SK-N-SH (cell line): ENCODE measurements at regions not wholly inside any gene's neighbourhood (a gene's known extent, or its start where the extent isn't known, plus 50 kb on each side); places are given as distances from the start of the nearest gene placed in this dataset.

ENCODE experiments used
- CTCF ChIA-PET: fragments of 300-600, 350-600 bp; formaldehyde crosslinking; extraction: SDS; loops from one replicate; lab custom pipeline; 2021; lab: Yijun Ruan, JAX
- POLR2A ChIA-PET: fragments of 350-600 bp; sonication (Branson Sonifier 250); formaldehyde crosslinking; extraction: SDS; loops from one replicate; lab custom pipeline; 2020; ENCODE audit warnings: antibody characterized with exemption, inconsistent platforms; lab: Yijun Ruan, JAX
- DNase-seq: peaks from one replicate; pipeline ENCODE4 v3.0.0; 2012
- H2AFZ ChIP-seq: fragments of 200-600 bp; sonication (generic); 2 replicates; pipeline ENCODE4 v1.8.1; 2016; ENCODE audit warnings: antibody characterized with exemption, mild to moderate bottlenecking, low read depth
- H3F3A ChIP-seq: fragments of 200-600 bp; sonication (generic); replicated peaks from 2 replicates; pipeline ENCODE3; 2016; ENCODE audit warnings: antibody characterized with exemption, mild to moderate bottlenecking; ENCODE audit not compliant: insufficient read depth
- H3K27ac ChIP-seq, 2 experiments: fragments of 200-500 bp in 1 of 2; fragments of 200-600 bp in 1 of 2; sonication (Bioruptor generic) in 1 of 2; sonication (generic), shearing (Covaris generic) in 1 of 2; 2 replicates each; pipeline versions ENCODE4 v1.5.1 to v1.6.1; 2014 to 2016; ENCODE audit warnings: low read depth in 2 of 2, inconsistent platforms in 1 of 2, low read length in 1 of 2, mild to moderate bottlenecking in 1 of 2, mixed read lengths in 1 of 2
- H3K27me3 ChIP-seq: fragments of 200-600 bp; sonication (generic), shearing (Covaris generic); 2 replicates; pipeline ENCODE4 v1.6.1; 2016; ENCODE audit warnings: mixed run types; ENCODE audit not compliant: insufficient read depth
- H3K36me3 ChIP-seq, 2 experiments: fragments of 200-500 bp in 1 of 2; fragments of 200-600 bp in 1 of 2; sonication (Bioruptor generic) in 1 of 2; sonication (generic) in 1 of 2; replicated peaks in 1 of 2; 2 replicates each; pipeline versions ENCODE3 to v1.5.1; 2014 to 2016; ENCODE audit warnings: low read length in 1 of 2, mild to moderate bottlenecking in 1 of 2; ENCODE audit not compliant: insufficient read depth in 2 of 2, control insufficient read depth in 1 of 2
- H3K4me1 ChIP-seq, 2 experiments: fragments of 200-500 bp in 1 of 2; fragments of 200-600 bp in 1 of 2; sonication (Bioruptor generic) in 1 of 2; sonication (generic), shearing (Covaris generic) in 1 of 2; 2 replicates each; pipeline versions ENCODE4 v1.5.1 to v1.6.1; 2014 to 2016; ENCODE audit warnings: low read depth in 1 of 2, low read length in 1 of 2, mixed run types in 1 of 2; ENCODE audit not compliant: insufficient read depth in 2 of 2, control insufficient read depth in 1 of 2
- H3K4me2 ChIP-seq: fragments of 200-600 bp; sonication (generic), shearing (Covaris generic); 2 replicates; pipeline ENCODE4 v1.6.1; 2017; ENCODE audit warnings: mixed run types
- H3K4me3 ChIP-seq, 2 experiments: fragments of 200-500 bp in 1 of 2; fragments of 200-600 bp in 1 of 2; sonication (Bioruptor generic) in 1 of 2; sonication (generic), shearing (Covaris generic) in 1 of 2; 2 replicates each; pipeline versions ENCODE4 v1.5.1 to v1.8.1; 2014 to 2016; ENCODE audit warnings: low read depth in 2 of 2, inconsistent platforms in 1 of 2, low read length in 1 of 2, mild to moderate bottlenecking in 1 of 2, mixed read lengths in 1 of 2, moderate library complexity in 1 of 2
- H3K79me2 ChIP-seq: fragments of 200-600 bp; sonication (generic); 2 replicates; pipeline ENCODE4 v1.8.1; 2017; ENCODE audit warnings: mild to moderate bottlenecking; ENCODE audit not compliant: insufficient read depth
- H3K9ac ChIP-seq: fragments of 200-600 bp; sonication (generic); 2 replicates; pipeline ENCODE4 v1.6.1; 2017; ENCODE audit warnings: mixed run types
- H3K9me2 ChIP-seq: fragments of 200-600 bp; sonication (generic); 2 replicates; pipeline ENCODE4 v1.6.1; 2017; ENCODE audit warnings: mixed run types
- H3K9me3 ChIP-seq: fragments of 200-600 bp; sonication (generic); 2 replicates; pipeline ENCODE4 v1.6.1; 2017; ENCODE audit warnings: mixed run types, mild to moderate bottlenecking, moderate library complexity
- H4K20me1 ChIP-seq: fragments of 200-600 bp; sonication (generic); 2 replicates; pipeline ENCODE4 v1.6.1; 2017; ENCODE audit warnings: mild to moderate bottlenecking, mixed run types; ENCODE audit not compliant: insufficient read depth
- CHD2 ChIP-seq: fragments of 150-350 bp; IDR thresholded peaks from 2 replicates; pipeline ENCODE4 v1.6.1; 2018; ENCODE audit warnings: low read length; ENCODE audit not compliant: partially characterized antibody
- ELF1 ChIP-seq: IDR thresholded peaks from 2 replicates; pipeline ENCODE4 v1.4.0; 2012
- EP300 ChIP-seq, 2 experiments: IDR thresholded peaks; 2 replicates each; pipeline versions ENCODE4 v1.4.0 to v1.6.1; 2012; ENCODE audit warnings: borderline replicate concordance in 1 of 2, low read depth in 1 of 2, low read length in 1 of 2
- GABPA ChIP-seq: IDR thresholded peaks from 2 replicates; pipeline ENCODE4 v1.4.0; 2012; ENCODE audit warnings: low read depth, mild to moderate bottlenecking
- JUND ChIP-seq: IDR thresholded peaks from 2 replicates; pipeline ENCODE4 v1.4.0; 2012
- NFIC ChIP-seq: IDR thresholded peaks from 2 replicates; pipeline ENCODE4 v1.4.0; 2012; ENCODE audit warnings: borderline replicate concordance
- POLR2AphosphoS5 ChIP-seq: IDR thresholded peaks from 2 replicates; pipeline ENCODE4 v1.6.1; 2012; ENCODE audit warnings: low read depth, low read length
- RAD21 ChIP-seq: IDR thresholded peaks from 2 replicates; pipeline ENCODE4 v1.6.1; 2012; ENCODE audit warnings: mild to moderate bottlenecking, low read length
- RCOR1 ChIP-seq: fragments of 150-350 bp; IDR thresholded peaks from 2 replicates; pipeline ENCODE4 v1.6.1; 2017; ENCODE audit warnings: antibody characterized with exemption, low read length
- RXRA ChIP-seq: IDR thresholded peaks from 2 replicates; pipeline ENCODE4 v1.4.0; 2012; ENCODE audit warnings: low read depth, mild to moderate bottlenecking, borderline replicate concordance
- TAF1 ChIP-seq: IDR thresholded peaks from 2 replicates; pipeline ENCODE4 v1.6.1; 2012; ENCODE audit warnings: low read depth, mild to moderate bottlenecking, low read length, moderate library complexity, borderline replicate concordance
- TEAD4 ChIP-seq: IDR thresholded peaks from 2 replicates; pipeline ENCODE4 v1.4.0; 2012; ENCODE audit warnings: mild to moderate bottlenecking, borderline replicate concordance; ENCODE audit not compliant: insufficient read depth
- YY1 ChIP-seq: IDR thresholded peaks from 2 replicates; pipeline ENCODE4 v1.4.0; 2012; ENCODE audit warnings: low read depth, mild to moderate bottlenecking
- WGBS: methylation state at CpG from one replicate; pipeline ENCODE4 v1.1.6; 2017; ENCODE audit warnings: low lambda C conversion rate; 5-methylcytosine and 5-hydroxymethylcytosine counted together
- TF ChIP-seq, protein P1 (sequence below): IDR thresholded peaks from 2 replicates; pipeline ENCODE4; 2012
- TF ChIP-seq, protein P2 (sequence below): IDR thresholded peaks from 2 replicates; pipeline ENCODE4 v1.4.0; 2012; ENCODE audit warnings: low read depth, borderline replicate concordance
- TF ChIP-seq, protein P3 (sequence below): fragments of 200-600 bp; sonication (generic); IDR thresholded peaks from 2 replicates; pipeline ENCODE4 v1.6.1; 2017; ENCODE audit warnings: antibody characterized with exemption, mild to moderate bottlenecking, moderate library complexity
- TF ChIP-seq, protein P4 (sequence below): IDR thresholded peaks from 2 replicates; pipeline ENCODE4 v1.4.0; 2012; ENCODE audit warnings: low read depth, borderline replicate concordance
- TF ChIP-seq, protein P5 (sequence below): fragments of 150-350 bp; IDR thresholded peaks from 2 replicates; pipeline ENCODE4 v1.6.1; 2017; ENCODE audit warnings: antibody characterized with exemption, low read length, low read depth, borderline replicate concordance
- TF ChIP-seq, protein P6 (sequence below): fragments of 150-350 bp; IDR thresholded peaks from 2 replicates; pipeline ENCODE4 v1.6.1; 2016; ENCODE audit warnings: mild to moderate bottlenecking, low read depth, low read length

DNA sequence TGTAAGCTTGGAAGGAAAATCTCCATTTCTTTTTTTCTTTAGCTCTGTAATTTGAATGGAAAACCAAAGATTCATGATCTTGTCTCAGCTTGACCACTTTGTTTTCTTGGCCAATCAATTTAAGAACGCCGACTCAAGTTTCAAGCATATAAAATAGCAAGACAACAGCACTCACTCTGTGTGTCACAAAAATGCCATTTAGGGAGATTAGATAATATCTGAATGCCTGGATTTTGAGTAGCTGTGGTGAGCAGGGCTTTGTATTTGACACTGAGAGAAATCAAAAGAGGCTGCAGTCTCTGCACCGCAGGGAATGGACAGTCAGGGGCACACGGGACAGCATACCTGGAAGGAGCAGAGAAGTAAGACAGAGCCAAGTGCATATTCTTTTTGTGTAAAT is 209.5 kb upstream of the SLC10A2 start (continued):
- TF ChIP-seq, protein P1, sequence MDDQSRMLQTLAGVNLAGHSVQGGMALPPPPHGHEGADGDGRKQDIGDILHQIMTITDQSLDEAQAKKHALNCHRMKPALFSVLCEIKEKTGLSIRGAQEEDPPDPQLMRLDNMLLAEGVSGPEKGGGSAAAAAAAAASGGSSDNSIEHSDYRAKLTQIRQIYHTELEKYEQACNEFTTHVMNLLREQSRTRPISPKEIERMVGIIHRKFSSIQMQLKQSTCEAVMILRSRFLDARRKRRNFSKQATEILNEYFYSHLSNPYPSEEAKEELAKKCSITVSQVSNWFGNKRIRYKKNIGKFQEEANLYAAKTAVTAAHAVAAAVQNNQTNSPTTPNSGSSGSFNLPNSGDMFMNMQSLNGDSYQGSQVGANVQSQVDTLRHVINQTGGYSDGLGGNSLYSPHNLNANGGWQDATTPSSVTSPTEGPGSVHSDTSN = no peak
- no peak for TF ChIP-seq YY1
- TF ChIP-seq, protein P2, sequence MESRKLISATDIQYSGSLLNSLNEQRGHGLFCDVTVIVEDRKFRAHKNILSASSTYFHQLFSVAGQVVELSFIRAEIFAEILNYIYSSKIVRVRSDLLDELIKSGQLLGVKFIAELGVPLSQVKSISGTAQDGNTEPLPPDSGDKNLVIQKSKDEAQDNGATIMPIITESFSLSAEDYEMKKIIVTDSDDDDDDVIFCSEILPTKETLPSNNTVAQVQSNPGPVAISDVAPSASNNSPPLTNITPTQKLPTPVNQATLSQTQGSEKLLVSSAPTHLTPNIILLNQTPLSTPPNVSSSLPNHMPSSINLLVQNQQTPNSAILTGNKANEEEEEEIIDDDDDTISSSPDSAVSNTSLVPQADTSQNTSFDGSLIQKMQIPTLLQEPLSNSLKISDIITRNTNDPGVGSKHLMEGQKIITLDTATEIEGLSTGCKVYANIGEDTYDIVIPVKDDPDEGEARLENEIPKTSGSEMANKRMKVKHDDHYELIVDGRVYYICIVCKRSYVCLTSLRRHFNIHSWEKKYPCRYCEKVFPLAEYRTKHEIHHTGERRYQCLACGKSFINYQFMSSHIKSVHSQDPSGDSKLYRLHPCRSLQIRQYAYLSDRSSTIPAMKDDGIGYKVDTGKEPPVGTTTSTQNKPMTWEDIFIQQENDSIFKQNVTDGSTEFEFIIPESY = no peak
- TF ChIP-seq, protein P3, sequence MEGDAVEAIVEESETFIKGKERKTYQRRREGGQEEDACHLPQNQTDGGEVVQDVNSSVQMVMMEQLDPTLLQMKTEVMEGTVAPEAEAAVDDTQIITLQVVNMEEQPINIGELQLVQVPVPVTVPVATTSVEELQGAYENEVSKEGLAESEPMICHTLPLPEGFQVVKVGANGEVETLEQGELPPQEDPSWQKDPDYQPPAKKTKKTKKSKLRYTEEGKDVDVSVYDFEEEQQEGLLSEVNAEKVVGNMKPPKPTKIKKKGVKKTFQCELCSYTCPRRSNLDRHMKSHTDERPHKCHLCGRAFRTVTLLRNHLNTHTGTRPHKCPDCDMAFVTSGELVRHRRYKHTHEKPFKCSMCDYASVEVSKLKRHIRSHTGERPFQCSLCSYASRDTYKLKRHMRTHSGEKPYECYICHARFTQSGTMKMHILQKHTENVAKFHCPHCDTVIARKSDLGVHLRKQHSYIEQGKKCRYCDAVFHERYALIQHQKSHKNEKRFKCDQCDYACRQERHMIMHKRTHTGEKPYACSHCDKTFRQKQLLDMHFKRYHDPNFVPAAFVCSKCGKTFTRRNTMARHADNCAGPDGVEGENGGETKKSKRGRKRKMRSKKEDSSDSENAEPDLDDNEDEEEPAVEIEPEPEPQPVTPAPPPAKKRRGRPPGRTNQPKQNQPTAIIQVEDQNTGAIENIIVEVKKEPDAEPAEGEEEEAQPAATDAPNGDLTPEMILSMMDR = no peak

DNA sequence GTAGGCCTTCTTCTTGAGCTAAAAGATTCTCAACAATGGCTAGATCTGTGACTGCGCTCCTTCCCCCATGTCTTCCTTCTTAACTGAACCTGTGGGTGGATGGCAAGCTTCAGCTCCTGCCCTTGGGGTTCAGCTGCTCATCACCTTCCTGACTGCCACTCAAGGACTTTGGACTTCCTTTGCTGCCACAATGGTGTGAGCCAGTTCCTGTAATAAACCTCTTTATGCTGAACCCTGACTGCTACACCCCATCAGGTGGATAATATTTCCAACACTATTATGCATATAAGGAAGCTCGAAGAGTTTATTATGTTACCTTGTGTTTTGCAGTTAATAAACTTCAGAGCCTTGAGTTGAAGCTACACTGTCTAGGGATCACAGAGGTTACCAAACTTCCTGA is 208.9 kb upstream of the SLC10A2 start:
- Histone ChIP-seq H3K9ac (no peak overlapping the region), H3K4me2 (no peak overlapping the region), H3K27me3 (no peaks in the 10 kb centered on the region), H3K9me2 (no peaks in the 10 kb centered on the region), H3K27ac (no peak overlapping the region), H3K4me3 (no peak overlapping the region), H3K79me2 (no peaks in the 10 kb centered on the region), H3K9me3 (peaks cover 6% of the 10 kb centered on the region; the same call in 1 of the 2 replicates), H3K36me3 (no peaks in the 10 kb centered on the region), H3K4me1 (peaks cover 0 to 14% of the 10 kb centered on the region in 2 experiments; a peak in 2 of 4 replicates), H3F3A (no peaks in the 10 kb centered on the region), H4K20me1 (no peaks in the 10 kb centered on the region)
- POLR2A ChIA-PET = no interaction called here
- CTCF ChIA-PET = interaction anchor here (0.8 kb wide), 1 partner anchor 36 kb away, joined by 3 read pairs; no protein-coding TSS in a partner anchor
- no peak for DNase-seq
- TF ChIP-seq, protein P1 = no peak
- TF ChIP-seq TAF1 = no peak
- TF ChIP-seq, protein P4, sequence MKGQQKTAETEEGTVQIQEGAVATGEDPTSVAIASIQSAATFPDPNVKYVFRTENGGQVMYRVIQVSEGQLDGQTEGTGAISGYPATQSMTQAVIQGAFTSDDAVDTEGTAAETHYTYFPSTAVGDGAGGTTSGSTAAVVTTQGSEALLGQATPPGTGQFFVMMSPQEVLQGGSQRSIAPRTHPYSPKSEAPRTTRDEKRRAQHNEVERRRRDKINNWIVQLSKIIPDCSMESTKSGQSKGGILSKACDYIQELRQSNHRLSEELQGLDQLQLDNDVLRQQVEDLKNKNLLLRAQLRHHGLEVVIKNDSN = no peak
- no peak for TF ChIP-seq TEAD4
- no peak for TF ChIP-seq ELF1
- TF ChIP-seq POLR2AphosphoS5 = no peak
- no peak for TF ChIP-seq RAD21
- no peak for TF ChIP-seq RXRA
- TF ChIP-seq GABPA = no peak
- TF ChIP-seq, protein P5, sequence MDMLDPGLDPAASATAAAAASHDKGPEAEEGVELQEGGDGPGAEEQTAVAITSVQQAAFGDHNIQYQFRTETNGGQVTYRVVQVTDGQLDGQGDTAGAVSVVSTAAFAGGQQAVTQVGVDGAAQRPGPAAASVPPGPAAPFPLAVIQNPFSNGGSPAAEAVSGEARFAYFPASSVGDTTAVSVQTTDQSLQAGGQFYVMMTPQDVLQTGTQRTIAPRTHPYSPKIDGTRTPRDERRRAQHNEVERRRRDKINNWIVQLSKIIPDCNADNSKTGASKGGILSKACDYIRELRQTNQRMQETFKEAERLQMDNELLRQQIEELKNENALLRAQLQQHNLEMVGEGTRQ = no peak
- TF ChIP-seq JUND = no peak
- no peak for TF ChIP-seq EP300 (IDR thresholded peaks at IDR 0.05; ENCODE audit: borderline replicate concordance in 1 of 2, low read depth in 1 of 2, low read length in 1 of 2)
- TF ChIP-seq CHD2 = no peak
- TF ChIP-seq, protein P6, sequence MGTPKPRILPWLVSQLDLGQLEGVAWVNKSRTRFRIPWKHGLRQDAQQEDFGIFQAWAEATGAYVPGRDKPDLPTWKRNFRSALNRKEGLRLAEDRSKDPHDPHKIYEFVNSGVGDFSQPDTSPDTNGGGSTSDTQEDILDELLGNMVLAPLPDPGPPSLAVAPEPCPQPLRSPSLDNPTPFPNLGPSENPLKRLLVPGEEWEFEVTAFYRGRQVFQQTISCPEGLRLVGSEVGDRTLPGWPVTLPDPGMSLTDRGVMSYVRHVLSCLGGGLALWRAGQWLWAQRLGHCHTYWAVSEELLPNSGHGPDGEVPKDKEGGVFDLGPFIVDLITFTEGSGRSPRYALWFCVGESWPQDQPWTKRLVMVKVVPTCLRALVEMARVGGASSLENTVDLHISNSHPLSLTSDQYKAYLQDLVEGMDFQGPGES = no peak
- TF ChIP-seq RCOR1 = no peak
- no peak for TF ChIP-seq NFIC
- TF ChIP-seq, all 33 proteins: peak for 0
- no peak overlapping the region for H2AFZ ChIP-seq
- WGBS = 31% methylated on average over 2 of the region's 2 CpGs
